Type B pancreatic cell (in vitro differentiated cells): ENCODE measurements at regions not wholly inside any gene's neighbourhood (a gene's known extent, or its start where the extent isn't known, plus 50 kb on each side); places are given as distances from the start of the nearest gene placed in this dataset.

Experiments
- DNase-seq: peaks from one replicate; pipeline ENCODE4 v3.0.0; 2021; ENCODE audit warnings: mixed read lengths; ENCODE audit not compliant: unreplicated experiment; ENCODE audit errors: extremely low spot score
- H3K27ac Mint-ChIP-seq: 2 replicates; pipeline ENCODE4 v1.8.0; 2021; ENCODE audit warnings: mild to moderate bottlenecking, mixed read lengths
- H3K27me3 Mint-ChIP-seq: 2 replicates; pipeline ENCODE4 v1.8.0; 2021; ENCODE audit warnings: mixed read lengths
- H3K36me3 Mint-ChIP-seq: 2 replicates; pipeline ENCODE4 v1.8.0; 2021; ENCODE audit warnings: mixed read lengths
- H3K4me1 Mint-ChIP-seq: one replicate; pipeline ENCODE4 v1.8.0; 2021; ENCODE audit warnings: mixed read lengths; ENCODE audit not compliant: unreplicated experiment
- H3K4me3 Mint-ChIP-seq: 2 replicates; pipeline ENCODE4 v1.8.0; 2021; ENCODE audit warnings: mild to moderate bottlenecking, mixed read lengths
- H3K9me3 Mint-ChIP-seq: 2 replicates; pipeline ENCODE4 v1.8.0; 2021; ENCODE audit warnings: mixed read lengths
- TF ChIP-seq, protein P1 (sequence below): fragments of 200-600 bp; sonication (generic); conservative IDR thresholded peaks from 2 replicates; pipeline ENCODE4 v1.5.0; 2021; ENCODE audit warnings: antibody characterized with exemption, mild to moderate bottlenecking

DNA sequence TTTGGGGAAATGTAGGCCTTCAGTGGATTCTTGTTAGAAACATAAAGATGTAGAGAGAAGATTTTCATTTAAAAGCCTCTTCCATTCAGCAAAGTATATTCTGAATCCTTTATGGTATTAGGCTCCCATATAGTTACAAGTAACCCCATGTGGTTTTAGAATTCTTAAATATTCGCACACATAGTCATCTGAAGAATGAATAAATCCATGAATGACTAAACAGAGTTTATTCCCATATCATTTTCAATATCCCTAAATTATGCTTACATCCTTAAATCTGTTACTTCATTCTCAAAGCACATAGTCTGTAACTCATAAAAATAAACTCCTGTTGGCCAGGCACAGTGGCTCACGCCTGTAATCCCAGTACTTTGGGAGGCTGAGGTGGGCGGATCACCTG, 962.1 kb downstream of the KCNJ18 start:
- Mint-ChIP-seq H3K36me3 (no peaks in the 10 kb centered on the region), H3K27ac (no peak overlapping the region), H3K9me3 (peaks cover 5% of the 10 kb centered on the region), H3K4me3 (no peak overlapping the region), H3K4me1 (no peaks in the 10 kb centered on the region), H3K27me3 (no peaks in the 10 kb centered on the region)
- TF ChIP-seq, protein P1, sequence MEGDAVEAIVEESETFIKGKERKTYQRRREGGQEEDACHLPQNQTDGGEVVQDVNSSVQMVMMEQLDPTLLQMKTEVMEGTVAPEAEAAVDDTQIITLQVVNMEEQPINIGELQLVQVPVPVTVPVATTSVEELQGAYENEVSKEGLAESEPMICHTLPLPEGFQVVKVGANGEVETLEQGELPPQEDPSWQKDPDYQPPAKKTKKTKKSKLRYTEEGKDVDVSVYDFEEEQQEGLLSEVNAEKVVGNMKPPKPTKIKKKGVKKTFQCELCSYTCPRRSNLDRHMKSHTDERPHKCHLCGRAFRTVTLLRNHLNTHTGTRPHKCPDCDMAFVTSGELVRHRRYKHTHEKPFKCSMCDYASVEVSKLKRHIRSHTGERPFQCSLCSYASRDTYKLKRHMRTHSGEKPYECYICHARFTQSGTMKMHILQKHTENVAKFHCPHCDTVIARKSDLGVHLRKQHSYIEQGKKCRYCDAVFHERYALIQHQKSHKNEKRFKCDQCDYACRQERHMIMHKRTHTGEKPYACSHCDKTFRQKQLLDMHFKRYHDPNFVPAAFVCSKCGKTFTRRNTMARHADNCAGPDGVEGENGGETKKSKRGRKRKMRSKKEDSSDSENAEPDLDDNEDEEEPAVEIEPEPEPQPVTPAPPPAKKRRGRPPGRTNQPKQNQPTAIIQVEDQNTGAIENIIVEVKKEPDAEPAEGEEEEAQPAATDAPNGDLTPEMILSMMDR, result no peak
- DNase-seq, result no peak

DNA sequence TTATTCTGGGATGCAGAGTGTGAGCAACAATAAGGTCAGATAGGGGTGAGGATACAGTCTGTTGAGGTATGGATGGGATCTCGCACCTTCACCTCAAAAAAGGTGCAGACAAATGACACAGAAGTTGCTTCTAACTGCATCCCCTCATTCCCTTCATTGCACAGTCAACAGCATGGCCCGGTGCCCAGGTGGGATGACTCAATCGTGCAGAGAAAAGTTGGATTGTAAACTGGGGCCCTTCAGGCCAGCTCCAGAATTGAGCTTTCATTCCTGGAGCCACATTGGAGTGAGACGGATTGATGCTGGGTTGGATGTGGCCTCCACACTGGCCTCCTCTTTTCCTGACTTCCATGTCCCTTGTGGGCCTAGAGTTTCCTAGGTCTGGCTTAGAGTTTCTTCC, 977.4 kb downstream of the KCNJ18 start:
- no peak for DNase-seq
- Mint-ChIP-seq H3K36me3 (no peaks in the 10 kb centered on the region), H3K4me1 (no peaks in the 10 kb centered on the region), H3K27me3 (no peaks in the 10 kb centered on the region), H3K27ac (no peak overlapping the region), H3K9me3 (no peaks in the 10 kb centered on the region), H3K4me3 (no peak overlapping the region)
- TF ChIP-seq, protein P1, result no peak

DNA sequence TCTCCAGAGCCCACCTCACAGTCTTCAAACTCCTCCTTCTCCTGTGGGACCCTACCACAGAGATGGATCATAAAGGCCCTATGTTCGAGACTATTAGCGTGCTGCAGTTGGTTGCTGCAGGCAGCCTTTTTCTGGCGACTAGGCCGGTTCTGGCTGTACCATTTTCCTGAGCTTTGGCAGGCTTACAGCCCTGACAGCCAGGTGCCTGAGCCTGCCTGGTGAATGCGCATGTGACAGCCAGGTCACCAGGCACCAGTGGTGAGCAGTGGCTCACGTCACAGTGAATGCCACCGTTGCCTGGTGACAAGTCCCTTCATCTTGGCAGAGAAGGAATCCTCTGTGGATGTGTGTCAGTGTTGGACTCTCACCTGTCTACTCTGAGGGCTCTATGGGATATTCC, 978.8 kb downstream of the KCNJ18 start:
- H3K27me3 Mint-ChIP-seq, result no peaks in the 10 kb centered on the region
- no peak overlapping the region for H3K4me3 Mint-ChIP-seq
- H3K27ac Mint-ChIP-seq, result no peak overlapping the region
- no peaks in the 10 kb centered on the region for H3K9me3 Mint-ChIP-seq
- no peaks in the 10 kb centered on the region for H3K36me3 Mint-ChIP-seq
- H3K4me1 Mint-ChIP-seq, result no peaks in the 10 kb centered on the region
- TF ChIP-seq, protein P1, result no peak
- no peak for DNase-seq

DNA sequence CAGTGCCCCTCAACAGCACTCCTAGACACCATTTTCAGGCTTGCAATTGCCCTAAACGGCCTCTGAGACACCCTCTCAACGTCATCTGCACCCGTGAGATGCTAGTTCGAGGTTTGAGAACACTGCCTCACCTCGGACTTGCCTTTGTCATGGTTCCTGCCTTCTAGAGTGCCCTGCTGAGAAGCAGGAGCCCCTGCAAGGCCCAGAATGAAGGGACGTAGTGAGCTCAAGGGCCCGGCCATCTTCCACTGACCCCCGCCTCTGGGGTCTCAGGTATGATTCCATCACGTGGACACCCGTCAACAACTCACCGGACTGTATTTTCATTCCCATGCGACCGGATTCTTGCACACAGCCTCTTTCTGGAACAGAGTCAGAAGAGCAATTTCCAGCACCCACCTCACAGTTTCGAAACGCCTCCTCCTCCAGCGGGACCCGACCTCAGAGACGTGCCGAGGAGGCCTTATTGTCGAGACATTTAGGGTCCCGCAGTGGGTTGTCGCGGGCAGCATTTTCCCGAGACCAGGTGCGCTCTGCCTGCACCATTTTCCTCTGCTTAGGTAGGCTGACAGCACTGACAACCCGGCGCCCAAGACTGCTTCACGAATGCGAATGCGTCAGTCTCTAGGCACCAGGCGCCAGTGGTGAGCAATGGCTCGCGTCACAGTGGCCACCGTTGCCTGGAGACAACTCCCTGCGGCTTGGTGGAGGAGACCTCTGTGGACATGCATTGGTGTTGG, 999.9 kb downstream of the KCNJ18 start:
- Mint-ChIP-seq H3K36me3 (no peaks in the 10 kb centered on the region), H3K4me3 (no peak overlapping the region), H3K27ac (no peak overlapping the region), H3K9me3 (peaks cover 4% of the 10 kb centered on the region), H3K4me1 (no peaks in the 10 kb centered on the region), H3K27me3 (no peaks in the 10 kb centered on the region)
- TF ChIP-seq, protein P1, result no peak
- DNase-seq, result no peak

DNA sequence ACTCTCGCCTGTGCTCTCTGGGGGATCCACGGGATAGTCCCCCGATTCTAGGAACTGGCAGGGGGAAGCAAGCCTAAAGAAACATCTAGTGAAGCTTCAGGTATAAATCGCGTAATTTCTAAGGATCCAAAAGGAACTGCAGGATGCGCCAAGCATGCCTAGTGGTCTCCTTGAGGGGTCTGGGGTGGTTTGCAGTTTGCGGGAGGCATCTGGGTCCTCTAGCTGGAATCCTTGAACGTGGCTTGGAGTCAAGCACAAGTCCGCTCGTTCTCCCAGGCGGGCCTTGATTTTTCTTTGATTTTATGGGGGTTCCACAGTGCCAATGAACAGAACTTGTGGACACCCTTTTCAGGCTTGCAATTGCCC, 1000.5 kb downstream of the KCNJ18 start:
- TF ChIP-seq, protein P1, result no peak
- no peak overlapping the region for H3K4me3 Mint-ChIP-seq
- H3K27ac Mint-ChIP-seq, result no peak overlapping the region
- H3K36me3 Mint-ChIP-seq, result no peaks in the 10 kb centered on the region
- no peaks in the 10 kb centered on the region for H3K27me3 Mint-ChIP-seq
- no peaks in the 10 kb centered on the region for H3K4me1 Mint-ChIP-seq
- DNase-seq, result no peak
- H3K9me3 Mint-ChIP-seq, result peaks cover 4% of the 10 kb centered on the region
